ENCODE measurements at regions not wholly inside any gene's neighbourhood (a gene's known extent, or its start where the extent isn't known, plus 50 kb on each side); places are given as distances from the start of the nearest gene placed in this dataset.
"Not testable (repeated sequence)": the region's sequence is repeated elsewhere in the genome, so short reads cannot be mapped to it uniquely, and the experiment has no call there.

- DNase-seq (ENCODE audit: low read depth) = no peak
- H3K4me3 ChIP-seq (ENCODE audit: low read depth, low read length) = no peak overlapping the region
- TF ChIP-seq CTCF (IDR thresholded peaks at IDR 0.05; ENCODE audit: control insufficient read depth, extremely low read depth, insufficient read depth) = no peak
Measured at GRCh38 chr19:20453425-20453935, 112.1 kb downstream of the ZNF737 start.

- no peak for TF ChIP-seq CTCF (IDR thresholded peaks at IDR 0.05; ENCODE audit: control insufficient read depth, extremely low read depth, insufficient read depth)
Measured at GRCh38 chr19:20444202-20444885, 121.2 kb downstream of the ZNF737 start.

GRCh38 chr19:20432266-20432842, 133.2 kb downstream of the ZNF737 start:
- not testable (repeated sequence) for DNase-seq (ENCODE audit: low read depth); H3K4me3 ChIP-seq (ENCODE audit: low read depth, low read length)

More at GRCh38 chr19:20444202-20444885, 121.2 kb downstream of the ZNF737 start:
- no peak for DNase-seq (ENCODE audit: low read depth)
- H3K4me3 ChIP-seq (ENCODE audit: low read depth, low read length) = no peak overlapping the region

GRCh38 chr19:20431826-20432225, 133.8 kb downstream of the ZNF737 start:
- no peak for DNase-seq (ENCODE audit: low read depth)
- no peak for TF ChIP-seq CTCF (IDR thresholded peaks at IDR 0.05; ENCODE audit: control insufficient read depth, extremely low read depth, insufficient read depth)
- H3K4me3 ChIP-seq (ENCODE audit: low read depth, low read length) = no peak overlapping the region

GRCh38 chr19:20423381-20424197, 142.0 kb downstream of the ZNF737 start:
- H3K4me3 ChIP-seq (ENCODE audit: low read depth, low read length) = no peak overlapping the region
- no peak for TF ChIP-seq CTCF (IDR thresholded peaks at IDR 0.05; ENCODE audit: control insufficient read depth, extremely low read depth, insufficient read depth)
- no peak for DNase-seq (ENCODE audit: low read depth)

GRCh38 chr19:20422216-20423205, 143.1 kb downstream of the ZNF737 start:
- no peak for DNase-seq (ENCODE audit: low read depth)
- no peak overlapping the region for H3K4me3 ChIP-seq (ENCODE audit: low read depth, low read length)
- no peak for TF ChIP-seq CTCF (IDR thresholded peaks at IDR 0.05; ENCODE audit: control insufficient read depth, extremely low read depth, insufficient read depth)
